AG09309 (cell line): ENCODE measurements at regions not wholly inside any gene's neighbourhood (a gene's known extent, or its start where the extent isn't known, plus 50 kb on each side); places are given as distances from the start of the nearest gene placed in this dataset.

Source experiments
- DNase-seq: peaks from one replicate; pipeline ENCODE4 v3.0.0-alpha.2; 2010; ENCODE audit warnings: low read depth
- H3K4me3 ChIP-seq: 2 replicates; pipeline ENCODE4 v1.5.1; 2011; ENCODE audit warnings: mild to moderate bottlenecking, low read depth, low read length, moderate library complexity; ENCODE audit not compliant: control insufficient read depth
- TF ChIP-seq, protein P1 (sequence below): IDR thresholded peaks from 2 replicates; pipeline ENCODE4 v1.5.1; 2011; ENCODE audit warnings: mild to moderate bottlenecking, low read depth, low read length, inconsistent platforms; ENCODE audit not compliant: insufficient read depth, control insufficient read depth; ENCODE audit errors: missing control alignments

DNA sequence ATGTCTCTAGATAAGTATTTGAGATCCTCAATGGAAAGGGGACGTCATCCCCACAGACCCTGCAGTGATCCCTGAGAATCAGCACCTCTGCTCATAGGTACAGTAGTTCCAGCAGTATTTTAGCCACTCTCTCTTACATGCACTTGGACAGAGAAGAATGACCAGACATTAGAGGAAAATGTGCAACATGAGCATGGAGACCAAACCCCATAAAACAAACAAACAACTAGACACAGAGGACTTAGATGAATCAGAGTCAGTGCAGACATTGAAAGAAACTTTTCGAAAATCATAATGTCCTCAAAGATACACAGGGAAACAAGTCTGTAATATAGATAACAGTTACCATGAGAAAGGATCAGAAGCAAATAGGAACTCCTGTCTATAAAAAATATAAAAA lies 108.2 kb downstream of the LYPLAL1 start:
- TF ChIP-seq, protein P1, sequence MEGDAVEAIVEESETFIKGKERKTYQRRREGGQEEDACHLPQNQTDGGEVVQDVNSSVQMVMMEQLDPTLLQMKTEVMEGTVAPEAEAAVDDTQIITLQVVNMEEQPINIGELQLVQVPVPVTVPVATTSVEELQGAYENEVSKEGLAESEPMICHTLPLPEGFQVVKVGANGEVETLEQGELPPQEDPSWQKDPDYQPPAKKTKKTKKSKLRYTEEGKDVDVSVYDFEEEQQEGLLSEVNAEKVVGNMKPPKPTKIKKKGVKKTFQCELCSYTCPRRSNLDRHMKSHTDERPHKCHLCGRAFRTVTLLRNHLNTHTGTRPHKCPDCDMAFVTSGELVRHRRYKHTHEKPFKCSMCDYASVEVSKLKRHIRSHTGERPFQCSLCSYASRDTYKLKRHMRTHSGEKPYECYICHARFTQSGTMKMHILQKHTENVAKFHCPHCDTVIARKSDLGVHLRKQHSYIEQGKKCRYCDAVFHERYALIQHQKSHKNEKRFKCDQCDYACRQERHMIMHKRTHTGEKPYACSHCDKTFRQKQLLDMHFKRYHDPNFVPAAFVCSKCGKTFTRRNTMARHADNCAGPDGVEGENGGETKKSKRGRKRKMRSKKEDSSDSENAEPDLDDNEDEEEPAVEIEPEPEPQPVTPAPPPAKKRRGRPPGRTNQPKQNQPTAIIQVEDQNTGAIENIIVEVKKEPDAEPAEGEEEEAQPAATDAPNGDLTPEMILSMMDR, result no peak
- H3K4me3 ChIP-seq, result no peak overlapping the region
- no peak for DNase-seq

DNA sequence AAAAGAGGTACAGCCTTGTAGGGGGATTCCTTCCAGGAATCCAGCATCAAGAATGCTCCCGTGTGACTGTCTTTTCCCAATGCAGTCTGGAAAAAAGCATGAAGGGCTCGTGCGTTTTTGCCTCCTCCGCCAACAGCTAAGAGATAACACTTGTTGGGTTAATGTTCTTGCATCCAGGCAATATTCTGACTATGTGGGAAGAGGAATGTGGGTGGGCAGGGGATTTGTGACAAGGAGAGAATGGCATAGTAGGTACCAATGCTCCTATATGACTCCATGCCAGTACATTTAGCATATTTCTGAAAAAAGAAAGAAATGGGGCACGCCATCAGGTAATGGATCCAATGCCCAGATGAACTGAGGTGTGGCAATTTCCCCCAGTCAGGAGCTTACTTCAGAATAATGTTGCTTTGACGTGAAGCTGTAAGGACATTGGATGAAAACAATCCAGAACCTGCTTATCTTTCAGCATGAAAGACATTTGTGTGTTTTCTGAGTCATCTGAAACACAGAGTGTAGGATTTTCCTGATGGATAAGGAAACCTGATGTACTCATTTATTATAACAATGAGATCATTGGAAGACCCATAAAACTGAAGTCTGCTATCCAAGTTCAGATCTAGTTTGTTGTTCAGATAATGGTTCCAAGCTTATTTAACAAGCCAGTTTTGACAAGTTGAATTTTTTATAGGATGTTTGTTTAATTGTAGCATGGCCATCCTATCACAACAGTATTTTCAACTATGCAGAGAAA lies 105.5 kb downstream of the LYPLAL1 start:
- H3K4me3 ChIP-seq, result no peak overlapping the region
- TF ChIP-seq, protein P1, result no peak
- DNase-seq, result no peak

DNA sequence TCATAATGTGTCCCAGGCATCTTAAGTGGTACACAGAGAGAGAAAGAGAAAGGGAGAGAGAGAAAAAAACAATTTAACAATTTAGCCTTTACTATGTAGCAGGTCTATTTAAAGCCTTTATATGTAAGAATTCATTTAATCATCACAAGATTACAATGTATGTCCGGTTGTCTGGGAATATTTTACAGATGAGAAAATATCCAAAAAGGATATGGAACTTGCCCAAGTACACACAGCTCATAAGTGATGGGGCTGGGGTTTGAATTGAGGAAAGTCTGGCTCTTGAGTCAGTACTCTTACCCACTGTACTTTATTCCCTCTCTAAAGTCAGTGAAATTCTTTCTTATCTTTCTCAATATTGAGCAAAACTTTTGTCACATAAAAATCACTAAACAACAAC lies 104.6 kb downstream of the LYPLAL1 start:
- no peak for DNase-seq
- no peak overlapping the region for H3K4me3 ChIP-seq
- TF ChIP-seq, protein P1, result no peak

DNA sequence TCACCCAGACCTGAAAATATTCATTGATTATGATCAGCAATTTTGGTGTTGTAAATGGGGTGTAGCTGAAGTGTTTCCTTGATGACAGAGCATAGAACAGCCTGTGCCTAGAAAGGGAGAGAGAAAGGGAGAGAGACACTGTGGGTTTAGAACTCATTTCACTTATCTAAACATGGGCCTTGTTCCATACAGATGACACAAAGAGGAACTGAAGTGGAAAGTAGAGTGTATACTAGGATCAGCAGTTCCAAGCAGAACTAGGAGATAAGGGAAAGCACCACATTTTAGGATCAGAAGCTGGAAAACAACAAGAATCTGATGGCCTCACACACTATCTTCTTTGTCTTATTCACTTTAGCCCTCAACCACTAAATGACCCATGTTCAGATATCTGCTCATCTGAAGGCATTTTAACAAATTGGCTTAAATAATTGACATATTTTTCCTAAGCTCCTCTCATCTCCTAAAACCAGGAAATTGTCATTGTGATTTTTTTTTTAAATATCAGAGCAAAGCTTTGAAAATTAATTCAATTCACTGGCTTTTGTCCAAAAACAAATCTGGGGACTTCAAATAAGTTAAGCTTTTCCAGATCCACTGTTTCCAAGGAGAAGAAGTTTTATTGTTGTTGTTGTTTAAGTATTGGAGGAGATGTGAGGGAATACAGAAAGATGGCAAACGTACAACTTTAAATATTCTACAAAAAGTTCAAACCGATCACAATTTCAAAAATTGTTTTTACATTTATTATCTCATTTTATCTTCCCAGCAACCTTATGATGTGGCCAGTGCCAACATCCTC lies 103.8 kb downstream of the LYPLAL1 start:
- no peak for DNase-seq
- no peak overlapping the region for H3K4me3 ChIP-seq
- TF ChIP-seq, protein P1, result no peak

DNA sequence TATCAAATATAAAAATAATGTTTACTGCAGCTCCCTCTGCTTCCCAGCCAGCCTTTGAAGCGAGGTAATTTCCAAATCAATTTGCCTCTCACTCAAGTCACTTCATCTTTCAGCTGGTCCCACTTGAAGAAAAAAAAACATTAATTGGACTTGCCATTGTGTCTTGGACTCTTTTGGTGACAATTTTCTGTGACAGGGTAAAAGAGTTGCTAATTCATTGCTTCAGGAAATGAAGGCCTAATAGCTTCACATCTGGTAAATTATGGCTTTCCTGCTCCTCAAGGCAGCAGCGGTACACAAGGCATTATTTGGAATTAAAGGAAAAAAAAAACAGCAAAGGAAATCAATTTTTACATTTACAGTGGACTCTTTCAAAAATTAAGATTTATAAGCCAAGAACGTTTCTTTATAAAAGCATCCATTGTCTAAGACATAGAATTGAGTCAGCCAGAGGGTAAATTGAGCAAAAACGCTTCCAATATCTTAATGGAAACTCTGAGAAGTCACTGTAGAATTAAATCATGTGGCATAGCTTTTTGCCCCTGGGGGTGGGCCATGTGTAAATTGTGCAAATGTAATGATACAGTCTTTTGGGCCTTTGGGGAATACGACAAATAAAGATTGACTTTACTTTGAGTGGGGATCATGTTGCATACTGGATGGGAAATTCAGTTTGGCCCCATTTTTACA lies 102.5 kb downstream of the LYPLAL1 start:
- H3K4me3 ChIP-seq, result no peak overlapping the region
- DNase-seq, result no peak

More for the DNA sequence above, 102.5 kb downstream of the LYPLAL1 start:
- TF ChIP-seq, protein P1, result no peak
